Colonic mucosa (tissue), 4 donors: ENCODE measurements at regions not wholly inside any gene's neighbourhood (a gene's known extent, or its start where the extent isn't known, plus 50 kb on each side); places are given as distances from the start of the nearest gene placed in this dataset.

Experiments
- DNase-seq: peaks from one replicate; pipeline ENCODE4 v3.0.0-alpha.2; 2020
- H3K27ac ChIP-seq: fragments of 200-600 bp; one replicate; pipeline ENCODE4 v1.8.0; 2021
- H3K27me3 ChIP-seq: fragments of 200-600 bp; one replicate; pipeline ENCODE4 v1.8.0; 2021
- H3K36me3 ChIP-seq: fragments of 200-600 bp; one replicate; pipeline ENCODE4 v1.8.0; 2021
- H3K4me1 ChIP-seq: fragments of 200-600 bp; one replicate; pipeline ENCODE4 v1.8.0; 2021; ENCODE audit warnings: mild to moderate bottlenecking
- H3K4me3 ChIP-seq: fragments of 200-600 bp; one replicate; pipeline ENCODE4 v1.8.0; 2021
- H3K9ac ChIP-seq, 2 donors: one replicate each; pipeline ENCODE4 v1.7.0; 2013; ENCODE audit warnings: control low read depth in 2 of 2, low read depth in 2 of 2, low read length in 2 of 2
- H3K9me3 ChIP-seq: fragments of 200-600 bp; one replicate; pipeline ENCODE4 v1.8.0; 2021
- intact Hi-C: fragments of 100-400 bp; cut with DNase I; formaldehyde crosslinking; loops from one replicate; pipeline ENCODE4 v1.14.1; 2022
- TF ChIP-seq, protein P1 (sequence below): fragments of 200-600 bp; IDR thresholded peaks from one replicate; pipeline ENCODE4 v1.8.0; 2022; ENCODE audit warnings: antibody characterized with exemption, mild to moderate bottlenecking
- donor health status: healthy.
- donor health status: DM: no; HTN: no; CAD: no.
- donor health status: DM: no; HTN: no; CAD: no.

DNA sequence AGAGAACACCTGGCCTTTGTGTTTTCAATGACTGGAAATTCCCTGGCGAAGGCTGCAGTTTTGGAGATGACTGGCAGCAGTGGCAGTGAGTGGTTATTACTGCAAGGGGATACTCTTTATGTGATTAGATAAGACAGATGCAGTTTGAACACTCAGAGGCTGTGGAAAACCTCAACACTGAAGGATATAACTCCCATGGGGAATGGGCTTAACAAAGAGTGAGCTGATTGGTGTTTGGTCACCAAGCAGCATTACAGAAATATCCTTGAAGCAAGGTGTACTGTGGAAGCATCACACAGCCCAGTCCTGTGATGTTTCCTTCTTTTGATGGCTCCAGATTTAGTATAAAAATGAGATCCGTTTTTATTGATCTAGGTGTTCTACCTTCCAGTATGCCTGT, 490.7 kb upstream of the PTPRD start:
- Histone ChIP-seq H3K4me1 (no peaks in the 10 kb centered on the region), H3K27ac (no peak overlapping the region), H3K27me3 (no peaks in the 10 kb centered on the region), H3K4me3 (no peak overlapping the region), H3K9ac (no peak overlapping the region), H3K9me3 (no peaks in the 10 kb centered on the region), H3K36me3 (no peaks in the 10 kb centered on the region)
- DNase-seq = no peak
- intact Hi-C loops = no loop called here
- TF ChIP-seq, protein P1, sequence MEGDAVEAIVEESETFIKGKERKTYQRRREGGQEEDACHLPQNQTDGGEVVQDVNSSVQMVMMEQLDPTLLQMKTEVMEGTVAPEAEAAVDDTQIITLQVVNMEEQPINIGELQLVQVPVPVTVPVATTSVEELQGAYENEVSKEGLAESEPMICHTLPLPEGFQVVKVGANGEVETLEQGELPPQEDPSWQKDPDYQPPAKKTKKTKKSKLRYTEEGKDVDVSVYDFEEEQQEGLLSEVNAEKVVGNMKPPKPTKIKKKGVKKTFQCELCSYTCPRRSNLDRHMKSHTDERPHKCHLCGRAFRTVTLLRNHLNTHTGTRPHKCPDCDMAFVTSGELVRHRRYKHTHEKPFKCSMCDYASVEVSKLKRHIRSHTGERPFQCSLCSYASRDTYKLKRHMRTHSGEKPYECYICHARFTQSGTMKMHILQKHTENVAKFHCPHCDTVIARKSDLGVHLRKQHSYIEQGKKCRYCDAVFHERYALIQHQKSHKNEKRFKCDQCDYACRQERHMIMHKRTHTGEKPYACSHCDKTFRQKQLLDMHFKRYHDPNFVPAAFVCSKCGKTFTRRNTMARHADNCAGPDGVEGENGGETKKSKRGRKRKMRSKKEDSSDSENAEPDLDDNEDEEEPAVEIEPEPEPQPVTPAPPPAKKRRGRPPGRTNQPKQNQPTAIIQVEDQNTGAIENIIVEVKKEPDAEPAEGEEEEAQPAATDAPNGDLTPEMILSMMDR = no peak

- H3K36me3 ChIP-seq = no peaks in the 10 kb centered on the region
- no peaks in the 10 kb centered on the region for H3K27me3 ChIP-seq
- no peak overlapping the region for H3K9ac ChIP-seq
- H3K4me1 ChIP-seq = no peaks in the 10 kb centered on the region
- no peak overlapping the region for H3K4me3 ChIP-seq
- H3K27ac ChIP-seq = no peak overlapping the region
- intact Hi-C loops = no loop called here
- TF ChIP-seq, protein P1 = no peak
- H3K9me3 ChIP-seq = no peaks in the 10 kb centered on the region
- DNase-seq = no peak
These were observed 494.4 kb upstream of the PTPRD start for GRCh38 chr9:11107196-11107595.

DNA sequence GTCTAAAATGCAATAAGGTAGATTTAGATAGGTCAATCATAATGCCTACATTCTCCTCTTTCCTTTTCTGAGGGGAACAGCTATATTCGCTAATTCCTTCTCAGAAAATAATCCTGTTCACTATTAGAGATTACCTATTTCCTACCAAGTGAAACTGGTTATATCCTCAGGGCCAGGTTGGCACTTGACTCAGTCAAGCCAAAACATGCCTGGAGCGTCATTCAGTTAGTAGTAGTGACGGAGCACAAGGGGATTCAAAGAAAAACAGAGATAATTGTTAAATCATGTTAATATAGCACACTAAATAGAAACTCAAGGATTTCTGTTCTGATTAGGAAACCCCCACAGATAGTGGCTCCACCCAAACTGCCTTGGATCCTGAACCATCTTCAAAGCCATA, 515.4 kb upstream of the PTPRD start:
- intact Hi-C loops = no loop called here
- TF ChIP-seq, protein P1 = no peak

DNA sequence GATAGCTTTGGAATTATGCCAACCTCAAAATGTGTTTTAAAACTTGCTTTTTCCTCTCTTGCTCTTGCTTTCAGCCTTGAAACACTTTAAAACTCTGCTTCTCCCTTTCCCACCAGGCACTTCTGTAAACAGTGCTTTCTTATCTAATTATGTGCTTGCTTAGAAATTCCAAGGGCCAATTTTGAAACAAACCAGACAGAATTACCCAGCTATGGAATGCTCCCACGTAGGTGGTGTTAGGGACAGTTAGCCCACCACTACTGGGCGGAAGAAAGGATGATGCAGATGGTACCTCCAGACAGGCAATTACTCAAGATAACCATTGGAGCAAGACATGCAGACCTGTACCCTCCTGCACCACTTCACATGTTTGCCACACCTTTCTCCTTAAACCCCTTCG, 523.0 kb upstream of the PTPRD start:
- Histone ChIP-seq H3K36me3 (no peaks in the 10 kb centered on the region), H3K9me3 (no peaks in the 10 kb centered on the region), H3K4me1 (no peaks in the 10 kb centered on the region), H3K4me3 (no peak overlapping the region), H3K9ac (no peak overlapping the region), H3K27ac (no peak overlapping the region), H3K27me3 (no peaks in the 10 kb centered on the region)
- TF ChIP-seq, protein P1 = no peak
- no peak for DNase-seq
- intact Hi-C loops = no loop called here

More for the DNA sequence above, 515.4 kb upstream of the PTPRD start:
- Histone ChIP-seq H3K27me3 (no peaks in the 10 kb centered on the region), H3K4me1 (no peaks in the 10 kb centered on the region), H3K9me3 (no peaks in the 10 kb centered on the region), H3K36me3 (no peaks in the 10 kb centered on the region), H3K27ac (no peak overlapping the region), H3K9ac (no peak overlapping the region), H3K4me3 (no peak overlapping the region)
- DNase-seq = no peak

GRCh38 chr9:11141357-11141756, 528.6 kb upstream of the PTPRD start:
- Histone ChIP-seq H3K4me3 (no peak overlapping the region), H3K9me3 (no peaks in the 10 kb centered on the region), H3K27me3 (no peaks in the 10 kb centered on the region), H3K36me3 (no peaks in the 10 kb centered on the region), H3K27ac (no peak overlapping the region), H3K9ac (no peak overlapping the region), H3K4me1 (no peaks in the 10 kb centered on the region)
- no peak for DNase-seq
- TF ChIP-seq, protein P1 = no peak
- intact Hi-C loops = no loop called here
